Caco-2 (cell line): ENCODE measurements at regions not wholly inside any gene's neighbourhood (a gene's known extent, or its start where the extent isn't known, plus 50 kb on each side); places are given as distances from the start of the nearest gene placed in this dataset.

Source experiments
- BruUV-seq: library from RNA; stranded (reverse); fragments of 400-500 nt; replicated peaks from 2 replicates; lab custom pipeline; 2021; lab: Mats Ljungman, UMichigan
- CTCF ChIA-PET: fragments of 300-600 bp; sonication (Branson Sonifier 250); formaldehyde crosslinking; loops from one replicate; lab custom pipeline; 2022; ENCODE audit warnings: antibody characterized with exemption; lab: Charles Lee
- POLR2A ChIA-PET: fragments of 300-600 bp; sonication (Branson Sonifier 250); formaldehyde crosslinking; loops from one replicate; lab custom pipeline; 2022; ENCODE audit warnings: antibody characterized with exemption; lab: Charles Lee
- DNase-seq, 2 experiments: peaks; one replicate each; pipeline versions ENCODE4 v3.0.0 to v3.0.0-alpha.2; 2020 to 2022
- H3K27me3 ChIP-seq: replicated peaks from 2 replicates; pipeline ENCODE4 v1.6.0; 2011; ENCODE audit warnings: low read length; ENCODE audit not compliant: control insufficient read depth, insufficient read depth
- H3K36me3 ChIP-seq: 2 replicates; pipeline ENCODE4 v1.5.1; 2011; ENCODE audit warnings: low read length; ENCODE audit not compliant: control insufficient read depth, insufficient read depth
- H3K4me1 ChIP-seq: fragments of 250-450 bp; sonication (Bioruptor Pico); 2 replicates; pipeline ENCODE4 v1.5.1; 2020; ENCODE audit warnings: mild to moderate bottlenecking
- H3K4me3 ChIP-seq: 2 replicates; pipeline ENCODE4 v1.5.1; 2011; ENCODE audit warnings: low read depth, mild to moderate bottlenecking, control low read depth, low read length
- H3K9me3 ChIP-seq: fragments of 250-450 bp; sonication (Bioruptor Pico); 2 replicates; pipeline ENCODE4 v1.5.1; 2020; ENCODE audit warnings: mild to moderate bottlenecking, moderate library complexity
- H3K27ac Mint-ChIP-seq: one replicate; pipeline ENCODE4 v1.8.0; 2022; ENCODE audit warnings: mixed read lengths; ENCODE audit not compliant: unreplicated experiment
- H3K27me3 Mint-ChIP-seq: one replicate; pipeline ENCODE4 v1.8.0; 2022; ENCODE audit warnings: mixed read lengths; ENCODE audit not compliant: insufficient read depth, unreplicated experiment
- H3K36me3 Mint-ChIP-seq: one replicate; pipeline ENCODE4 v1.8.0; 2022; ENCODE audit warnings: mild to moderate bottlenecking, mixed read lengths; ENCODE audit not compliant: insufficient read depth, unreplicated experiment
- H3K4me1 Mint-ChIP-seq: one replicate; pipeline ENCODE4 v1.8.0; 2022; ENCODE audit warnings: low read depth, mixed read lengths; ENCODE audit not compliant: unreplicated experiment
- H3K4me3 Mint-ChIP-seq: one replicate; pipeline ENCODE4 v1.8.0; 2022; ENCODE audit warnings: mild to moderate bottlenecking, moderate library complexity, mixed read lengths; ENCODE audit not compliant: unreplicated experiment
- H3K9me3 Mint-ChIP-seq: one replicate; pipeline ENCODE4 v1.8.0; 2022; ENCODE audit warnings: mixed read lengths; ENCODE audit not compliant: unreplicated experiment
- intact Hi-C: fragments of 100-400 bp; cut with micrococcal nuclease; formaldehyde crosslinking; loops from one replicate; pipeline ENCODE4 v1.10.0; 2022; ENCODE audit not compliant: unreplicated experiment
- TF ChIP-seq, protein P1 (sequence below), 2 experiments: fragments of 200-600 bp in 1 of 2; IDR thresholded peaks; 1 replicate in 1 of 2; 2 replicates in 1 of 2; pipeline versions ENCODE4 v1.5.1 to v1.8.0; 2011 to 2022; ENCODE audit warnings: antibody characterized with exemption in 1 of 2, control low read depth in 1 of 2, inconsistent platforms in 1 of 2, low read depth in 1 of 2, low read length in 1 of 2, mild to moderate bottlenecking in 1 of 2, moderate library complexity in 1 of 2; ENCODE audit not compliant: insufficient read depth in 1 of 2, severe bottlenecking in 1 of 2, unreplicated experiment in 1 of 2

DNA sequence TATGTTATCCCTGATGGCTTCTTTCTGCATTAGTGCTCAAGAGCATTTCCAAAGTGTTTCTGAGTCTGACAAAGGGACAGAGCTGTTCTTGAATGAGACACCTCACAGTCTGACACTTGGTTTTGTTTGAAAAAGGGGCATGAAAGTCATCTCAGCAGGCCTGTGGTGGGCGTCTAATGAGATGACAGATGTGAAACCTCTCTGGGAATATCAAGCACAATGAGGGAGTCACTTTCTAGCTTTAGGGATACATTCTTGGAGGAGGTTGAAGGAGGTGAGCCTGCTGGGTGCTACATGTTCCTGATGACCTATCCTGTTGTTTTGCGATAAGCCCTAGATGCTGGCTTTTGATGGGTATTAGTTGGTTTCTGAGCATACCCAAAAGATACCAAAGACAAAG lies 290.5 kb downstream of the NUAK1 start:
- Mint-ChIP-seq H3K4me1 (no peaks in the 10 kb centered on the region), H3K4me3 (no peak overlapping the region), H3K9me3 (no peaks in the 10 kb centered on the region), H3K27ac (no peak overlapping the region), H3K36me3 (no peaks in the 10 kb centered on the region), H3K27me3 (no peaks in the 10 kb centered on the region)
- BruUV-seq, result no TSS peak
- Histone ChIP-seq H3K9me3 (no peaks in the 10 kb centered on the region), H3K27me3 (no peaks in the 10 kb centered on the region), H3K36me3 (no peaks in the 10 kb centered on the region), H3K4me1 (no peaks in the 10 kb centered on the region), H3K4me3 (no peak overlapping the region)
- DNase-seq, result no peak
- intact Hi-C loops, result no loop called here
- TF ChIP-seq, protein P1, sequence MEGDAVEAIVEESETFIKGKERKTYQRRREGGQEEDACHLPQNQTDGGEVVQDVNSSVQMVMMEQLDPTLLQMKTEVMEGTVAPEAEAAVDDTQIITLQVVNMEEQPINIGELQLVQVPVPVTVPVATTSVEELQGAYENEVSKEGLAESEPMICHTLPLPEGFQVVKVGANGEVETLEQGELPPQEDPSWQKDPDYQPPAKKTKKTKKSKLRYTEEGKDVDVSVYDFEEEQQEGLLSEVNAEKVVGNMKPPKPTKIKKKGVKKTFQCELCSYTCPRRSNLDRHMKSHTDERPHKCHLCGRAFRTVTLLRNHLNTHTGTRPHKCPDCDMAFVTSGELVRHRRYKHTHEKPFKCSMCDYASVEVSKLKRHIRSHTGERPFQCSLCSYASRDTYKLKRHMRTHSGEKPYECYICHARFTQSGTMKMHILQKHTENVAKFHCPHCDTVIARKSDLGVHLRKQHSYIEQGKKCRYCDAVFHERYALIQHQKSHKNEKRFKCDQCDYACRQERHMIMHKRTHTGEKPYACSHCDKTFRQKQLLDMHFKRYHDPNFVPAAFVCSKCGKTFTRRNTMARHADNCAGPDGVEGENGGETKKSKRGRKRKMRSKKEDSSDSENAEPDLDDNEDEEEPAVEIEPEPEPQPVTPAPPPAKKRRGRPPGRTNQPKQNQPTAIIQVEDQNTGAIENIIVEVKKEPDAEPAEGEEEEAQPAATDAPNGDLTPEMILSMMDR (IDR thresholded peaks at IDR 0.05; ENCODE audit: insufficient read depth in 1 of 2, low read depth in 1 of 2, low read length in 1 of 2, severe bottlenecking in 1 of 2, unreplicated experiment in 1 of 2), result no peak
- ChIA-PET POLR2A (no interaction called here), CTCF (no interaction called here)

DNA sequence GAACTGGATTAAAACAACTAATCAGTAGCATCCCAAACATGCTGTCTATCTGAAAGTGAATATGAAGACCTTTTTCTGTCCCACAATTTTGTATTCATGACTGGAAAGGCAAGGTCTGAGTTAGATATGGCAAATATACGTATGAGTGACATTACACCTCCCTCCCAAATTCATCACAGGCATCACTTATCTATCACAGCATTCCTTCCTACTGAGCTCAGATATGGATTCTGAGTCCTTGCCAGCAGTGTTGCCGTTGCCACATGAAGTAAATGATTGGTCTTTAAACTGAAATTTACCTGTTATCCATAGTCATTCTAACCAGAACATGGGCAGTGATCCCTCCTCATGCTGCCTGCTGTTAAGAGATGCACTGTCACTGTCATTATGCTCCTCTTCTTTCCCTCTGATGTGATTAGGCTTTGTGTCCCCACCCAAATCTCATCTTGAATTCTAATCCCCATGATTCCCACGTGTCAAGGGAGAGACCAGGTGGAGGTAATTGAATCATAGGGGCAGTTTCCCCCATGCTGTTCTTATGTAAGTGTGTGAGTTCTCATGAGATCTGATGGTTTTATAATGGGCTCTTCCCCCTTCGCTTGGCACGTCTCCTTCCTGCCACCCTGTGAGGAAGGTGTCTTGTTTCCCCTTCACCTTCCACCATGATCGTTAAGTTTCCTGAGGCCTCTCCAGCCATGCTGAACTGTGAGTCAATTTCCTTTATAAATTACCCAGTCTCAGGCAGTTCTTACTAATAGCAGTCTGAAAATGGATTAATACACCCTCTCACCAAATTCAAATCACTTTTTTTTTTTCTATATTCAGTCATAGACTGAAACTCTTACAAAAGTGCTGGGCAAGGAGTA lies 288.4 kb downstream of the NUAK1 start:
- no peak for DNase-seq
- ChIA-PET POLR2A (no interaction called here), CTCF (no interaction called here)
- Mint-ChIP-seq H3K9me3 (peaks cover 4% of the 10 kb centered on the region), H3K4me1 (no peaks in the 10 kb centered on the region), H3K36me3 (no peaks in the 10 kb centered on the region), H3K27ac (no peak overlapping the region), H3K4me3 (no peak overlapping the region), H3K27me3 (no peaks in the 10 kb centered on the region)
- Histone ChIP-seq H3K4me1 (no peaks in the 10 kb centered on the region), H3K9me3 (no peaks in the 10 kb centered on the region), H3K36me3 (no peaks in the 10 kb centered on the region), H3K4me3 (no peak overlapping the region), H3K27me3 (no peaks in the 10 kb centered on the region)
- TF ChIP-seq, protein P1 (IDR thresholded peaks at IDR 0.05; ENCODE audit: insufficient read depth in 1 of 2, low read depth in 1 of 2, low read length in 1 of 2, severe bottlenecking in 1 of 2, unreplicated experiment in 1 of 2), result no peak
- BruUV-seq, result no TSS peak
- intact Hi-C loops, result no loop called here

DNA sequence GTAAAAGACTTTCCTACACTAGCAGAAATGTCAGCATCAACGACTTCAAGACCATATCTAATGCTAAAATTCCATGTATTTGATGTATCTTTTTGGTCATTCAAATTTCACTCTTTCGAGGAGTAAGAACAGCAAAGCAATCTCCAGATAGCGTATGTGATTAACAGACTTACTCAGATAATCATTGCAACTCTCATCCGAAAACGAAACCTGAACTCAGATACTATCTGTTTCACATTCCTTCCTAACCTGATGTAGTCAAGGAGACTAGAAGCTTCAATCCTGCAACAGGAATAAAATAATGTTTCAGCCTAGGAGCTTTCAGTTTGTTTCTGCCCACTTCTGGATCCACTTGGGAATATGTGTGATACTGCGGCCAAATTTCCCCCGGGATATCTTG lies 286.3 kb downstream of the NUAK1 start:
- Mint-ChIP-seq H3K9me3 (peaks cover 19% of the 10 kb centered on the region), H3K36me3 (no peaks in the 10 kb centered on the region), H3K27me3 (no peaks in the 10 kb centered on the region), H3K4me3 (no peak overlapping the region), H3K27ac (no peak overlapping the region), H3K4me1 (no peaks in the 10 kb centered on the region)
- Histone ChIP-seq H3K9me3 (no peaks in the 10 kb centered on the region), H3K36me3 (no peaks in the 10 kb centered on the region), H3K27me3 (no peaks in the 10 kb centered on the region), H3K4me3 (no peak overlapping the region), H3K4me1 (no peaks in the 10 kb centered on the region)
- DNase-seq, result no peak
- ChIA-PET CTCF (no interaction called here), POLR2A (no interaction called here)
- intact Hi-C loops, result no loop called here
- TF ChIP-seq, protein P1 (IDR thresholded peaks at IDR 0.05; ENCODE audit: insufficient read depth in 1 of 2, low read depth in 1 of 2, low read length in 1 of 2, severe bottlenecking in 1 of 2, unreplicated experiment in 1 of 2), result no peak
- BruUV-seq, result no TSS peak
